Lung (tissue), 11 donors: ENCODE measurements at regions not wholly inside any gene's neighbourhood (a gene's known extent, or its start where the extent isn't known, plus 50 kb on each side); places are given as distances from the start of the nearest gene placed in this dataset.

Experiments
- ATAC-seq: fragments of 200-7000 bp; cut with Tn5 transposase; one replicate; pipeline ENCODE4 v1.9.1; 2020; ENCODE audit warnings: moderate number of reproducible peaks; ENCODE audit not compliant: insufficient read depth, low FRiP score
- DNase-seq, 3 donors: peaks; one replicate each; pipeline ENCODE4 v3.0.0-alpha.2; 2013 to 2017
- H3K27ac ChIP-seq, 2 donors: one replicate each; pipeline ENCODE4 v1.5.1; 2013; ENCODE audit warnings: mild to moderate bottlenecking in 2 of 2, moderate library complexity in 2 of 2, control low read depth in 1 of 2, inconsistent platforms in 1 of 2, low read depth in 1 of 2, low read length in 1 of 2
- H3K27me3 ChIP-seq, 3 donors: one replicate each; pipeline ENCODE4 v1.5.1; 2013; ENCODE audit warnings: low read length in 2 of 3; ENCODE audit not compliant: control insufficient read depth in 3 of 3, insufficient read depth in 3 of 3
- H3K36me3 ChIP-seq, 4 donors: one replicate each; pipeline ENCODE4 v1.5.1; 2013; ENCODE audit warnings: low read length in 4 of 4, mild to moderate bottlenecking in 1 of 4, moderate library complexity in 1 of 4; ENCODE audit not compliant: control insufficient read depth in 4 of 4, insufficient read depth in 4 of 4
- H3K4me1 ChIP-seq, 5 donors: one replicate each; pipeline ENCODE4 v1.5.1; 2013; ENCODE audit warnings: low read length in 5 of 5, mild to moderate bottlenecking in 2 of 5, moderate library complexity in 1 of 5; ENCODE audit not compliant: control insufficient read depth in 5 of 5, insufficient read depth in 5 of 5
- H3K4me3 ChIP-seq: one replicate; pipeline ENCODE4 v1.5.1; 2013; ENCODE audit warnings: mild to moderate bottlenecking, control low read depth, moderate library complexity
- H3K9ac ChIP-seq, 2 donors: one replicate each; pipeline ENCODE4 v1.5.1; 2013; ENCODE audit warnings: low read length in 2 of 2, control low read depth in 1 of 2; ENCODE audit not compliant: insufficient read depth in 1 of 2
- H3K9me3 ChIP-seq, 4 donors: one replicate each; pipeline ENCODE4 v1.5.1; 2013; ENCODE audit warnings: low read length in 3 of 4, mild to moderate bottlenecking in 1 of 4, moderate library complexity in 1 of 4; ENCODE audit not compliant: control insufficient read depth in 4 of 4, insufficient read depth in 3 of 4
- CTCF ChIP-seq: IDR thresholded peaks from 2 replicates; pipeline ENCODE4 v1.5.1; 2012; ENCODE audit warnings: mild to moderate bottlenecking; ENCODE audit errors: control extremely low read depth, extremely low read depth
- WGBS, 2 donors: extraction: QIAGEN DNeasy Blood & Tissue Kit; methylation state at CpG; one replicate each; pipeline ENCODE4 v1.1.7; 2013; 5-methylcytosine and 5-hydroxymethylcytosine counted together
- donor health status: control.
- donor health status: control.
- donor health status: Bipolar disorder and iron deficiency.
- donor health status: healthy.
- donor health status: DM: yes; HTN: yes; CAD: no.

GRCh38 chr5:109929911-109930310, 240.2 kb downstream of the MAN2A1 start:
- H3K27ac ChIP-seq: no peak overlapping the region
- H3K4me3 ChIP-seq: no peak overlapping the region
- H3K36me3 ChIP-seq: no peaks in the 10 kb centered on the region
- H3K4me1 ChIP-seq: no peaks in the 10 kb centered on the region
- 28 to 32% methylated on average over 1 of the region's 1 CpG for WGBS, 2 donors
- DNase-seq (peak in 1 of 3 donors; percentile 37), ATAC-seq (no peak)
- H3K9me3 ChIP-seq: no peaks in the 10 kb centered on the region
- no peaks in the 10 kb centered on the region for H3K27me3 ChIP-seq
- no peak for TF ChIP-seq CTCF
- H3K9ac ChIP-seq: no peak overlapping the region

GRCh38 chr5:109931049-109931780, 241.5 kb downstream of the MAN2A1 start:
- WGBS, 2 donors: 86 to 89% methylated on average over 8 of the region's 8 CpGs
- DNase-seq: no peak
- Histone ChIP-seq H3K4me3 (no peak overlapping the region), H3K36me3 (no peaks in the 10 kb centered on the region), H3K4me1 (no peaks in the 10 kb centered on the region), H3K27ac (no peak overlapping the region), H3K9me3 (no peaks in the 10 kb centered on the region), H3K27me3 (no peaks in the 10 kb centered on the region), H3K9ac (no peak overlapping the region)
- no peak for ATAC-seq
- no peak for TF ChIP-seq CTCF

GRCh38 chr5:109935833-109936490, 246.2 kb downstream of the MAN2A1 start:
- Histone ChIP-seq H3K27me3 (no peaks in the 10 kb centered on the region), H3K9me3 (peaks cover 0 to 8% (median 0%) of the 10 kb centered on the region in 4 donors), H3K36me3 (no peaks in the 10 kb centered on the region), H3K4me3 (no peak overlapping the region), H3K9ac (no peak overlapping the region), H3K4me1 (no peaks in the 10 kb centered on the region), H3K27ac (no peak overlapping the region)
- DNase-seq (no peak), ATAC-seq (no peak)
- 86 to 90% methylated on average over 2 of the region's 2 CpGs for WGBS, 2 donors
- no peak for TF ChIP-seq CTCF
